HUES48 (cell line): ENCODE measurements at regions not wholly inside any gene's neighbourhood (a gene's known extent, or its start where the extent isn't known, plus 50 kb on each side); places are given as distances from the start of the nearest gene placed in this dataset.

Experiments
- H3K27ac ChIP-seq: one replicate; pipeline ENCODE4 v1.7.0; 2013; ENCODE audit warnings: low read depth, low read length, inconsistent platforms
- H3K27me3 ChIP-seq: 2 replicates; pipeline ENCODE4 v1.6.1; 2013; ENCODE audit warnings: mild to moderate bottlenecking, low read length; ENCODE audit not compliant: control insufficient read depth, insufficient read depth
- H3K36me3 ChIP-seq: 2 replicates; pipeline ENCODE4 v1.6.1; 2013; ENCODE audit warnings: low read length; ENCODE audit not compliant: control insufficient read depth, insufficient read depth
- H3K4me1 ChIP-seq: 2 replicates; pipeline ENCODE4 v1.6.1; 2013; ENCODE audit warnings: mild to moderate bottlenecking, low read length; ENCODE audit not compliant: control insufficient read depth, insufficient read depth
- H3K4me3 ChIP-seq: 2 replicates; pipeline ENCODE4 v1.5.1; 2013; ENCODE audit warnings: mild to moderate bottlenecking, low read depth, low read length
- H3K9ac ChIP-seq: 2 replicates; pipeline ENCODE4 v1.6.1; 2013; ENCODE audit warnings: mild to moderate bottlenecking, low read depth, low read length, moderate library complexity
- H3K9me3 ChIP-seq: 2 replicates; pipeline ENCODE4 v1.6.1; 2013; ENCODE audit warnings: low read length; ENCODE audit not compliant: control insufficient read depth, insufficient read depth

DNA sequence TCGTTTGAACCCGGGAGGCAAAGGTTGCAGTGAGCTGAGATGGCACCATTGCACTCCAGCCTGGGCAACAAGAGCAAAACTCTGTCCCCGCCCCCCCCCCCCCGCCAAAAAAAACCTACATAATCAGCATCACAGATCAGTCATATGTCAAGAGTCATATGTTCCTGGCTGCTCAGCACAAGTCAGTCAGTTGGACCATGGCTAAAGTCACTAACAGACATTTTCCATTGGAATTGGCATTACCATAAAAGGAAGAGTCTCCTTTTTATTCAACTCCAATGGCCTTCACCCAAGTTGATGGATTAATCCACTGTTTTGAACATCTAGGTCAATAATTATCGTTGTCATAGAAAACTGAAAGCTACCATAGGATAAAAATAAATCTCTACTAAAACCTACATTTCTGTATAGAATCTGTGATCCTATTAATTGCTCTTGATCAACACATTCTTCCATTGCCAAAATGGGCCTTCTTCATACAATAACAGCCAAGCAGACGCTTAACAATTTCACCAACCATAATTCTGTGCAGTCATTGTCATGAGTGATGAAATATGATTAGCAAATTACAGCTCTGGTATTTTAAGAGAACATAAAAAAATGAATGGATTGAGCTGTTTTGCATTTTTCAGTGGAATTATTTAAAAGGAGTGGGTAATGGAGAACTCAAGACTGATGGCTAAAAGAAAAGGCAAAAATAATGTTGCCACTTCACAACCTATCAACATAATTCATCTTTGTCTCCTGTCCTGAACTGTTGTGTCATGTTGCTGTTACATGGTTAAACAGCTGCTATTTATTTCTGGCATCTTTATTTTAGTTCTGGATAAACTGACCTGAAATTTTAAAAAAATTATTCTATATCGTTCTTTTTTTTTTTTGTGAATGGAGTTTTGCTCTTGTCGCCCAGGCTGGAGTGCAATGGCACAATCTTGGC is 555.5 kb upstream of the JARID2 start:
- Histone ChIP-seq H3K27me3 (no peaks in the 10 kb centered on the region), H3K9me3 (no peaks in the 10 kb centered on the region), H3K4me3 (no peak overlapping the region), H3K9ac (no peak overlapping the region), H3K27ac (no peak overlapping the region), H3K36me3 (no peaks in the 10 kb centered on the region), H3K4me1 (peaks cover 7% of the 10 kb centered on the region)

DNA sequence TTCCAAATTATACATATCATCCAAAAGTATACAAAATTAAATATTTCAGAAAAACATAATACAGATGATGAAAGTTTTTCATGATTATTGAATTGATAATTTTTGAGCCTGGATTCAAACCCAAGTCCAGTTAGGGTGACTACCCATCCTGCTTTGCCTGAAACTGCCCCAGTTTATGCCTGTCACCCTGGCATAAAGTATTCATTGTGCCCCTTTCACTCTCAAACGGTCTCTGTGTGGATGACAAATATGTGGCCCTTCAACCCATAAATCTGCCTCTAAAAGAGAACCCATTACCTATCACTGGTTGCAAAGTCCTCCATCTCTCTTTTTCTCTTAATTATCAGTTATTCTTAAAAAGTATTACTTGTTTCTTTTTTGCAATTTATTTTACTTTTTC is 553.7 kb upstream of the JARID2 start:
- H3K9me3 ChIP-seq: no peaks in the 10 kb centered on the region
- no peak overlapping the region for H3K9ac ChIP-seq
- no peaks in the 10 kb centered on the region for H3K36me3 ChIP-seq
- no peak overlapping the region for H3K27ac ChIP-seq
- H3K27me3 ChIP-seq: no peaks in the 10 kb centered on the region
- no peaks in the 10 kb centered on the region for H3K4me1 ChIP-seq
- no peak overlapping the region for H3K4me3 ChIP-seq

DNA sequence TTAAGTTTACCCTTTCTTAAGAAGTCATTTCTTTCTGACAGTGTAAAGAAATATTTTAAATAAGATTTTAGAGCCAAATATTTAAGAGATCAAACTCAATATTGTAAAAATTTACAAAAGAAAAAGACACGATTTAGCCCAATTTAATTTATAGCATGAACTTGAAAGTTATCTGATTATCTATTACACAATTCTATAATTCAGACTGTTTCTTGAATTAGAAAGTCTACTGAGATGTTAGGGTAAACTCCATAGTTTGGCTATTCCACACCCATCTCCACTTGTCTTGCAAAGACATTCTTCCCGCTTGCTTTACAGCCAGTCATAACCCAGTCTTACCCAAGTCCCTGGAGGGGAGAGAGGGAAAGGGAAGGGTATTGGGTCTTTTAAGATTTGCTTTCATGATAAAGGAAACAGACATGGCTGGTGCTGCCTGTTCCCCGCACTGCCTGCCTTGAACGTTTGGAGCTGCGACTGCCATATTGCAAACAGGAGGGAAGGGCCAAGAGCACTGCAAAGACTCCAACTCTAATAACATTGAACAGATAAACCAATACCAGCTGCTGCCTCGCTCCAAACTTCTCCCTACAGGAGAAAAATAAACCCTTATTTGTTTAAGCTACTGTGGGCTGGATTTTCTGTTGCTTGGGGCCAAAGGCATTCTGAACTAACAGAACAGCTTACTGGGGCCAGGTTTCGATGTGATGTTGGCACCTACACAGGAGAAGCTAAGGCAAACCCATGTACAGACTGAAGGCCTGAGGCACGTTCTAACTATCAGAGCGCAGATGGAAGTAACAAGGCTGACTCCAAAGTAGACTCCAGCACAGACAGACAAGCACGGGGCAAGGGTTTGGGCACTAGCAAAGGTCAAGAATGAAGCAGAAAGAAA is 552.3 kb upstream of the JARID2 start:
- H3K9me3 ChIP-seq: no peaks in the 10 kb centered on the region
- no peaks in the 10 kb centered on the region for H3K36me3 ChIP-seq
- no peak overlapping the region for H3K27ac ChIP-seq
- no peak overlapping the region for H3K9ac ChIP-seq
- no peaks in the 10 kb centered on the region for H3K27me3 ChIP-seq
- no peak overlapping the region for H3K4me3 ChIP-seq
- no peaks in the 10 kb centered on the region for H3K4me1 ChIP-seq

DNA sequence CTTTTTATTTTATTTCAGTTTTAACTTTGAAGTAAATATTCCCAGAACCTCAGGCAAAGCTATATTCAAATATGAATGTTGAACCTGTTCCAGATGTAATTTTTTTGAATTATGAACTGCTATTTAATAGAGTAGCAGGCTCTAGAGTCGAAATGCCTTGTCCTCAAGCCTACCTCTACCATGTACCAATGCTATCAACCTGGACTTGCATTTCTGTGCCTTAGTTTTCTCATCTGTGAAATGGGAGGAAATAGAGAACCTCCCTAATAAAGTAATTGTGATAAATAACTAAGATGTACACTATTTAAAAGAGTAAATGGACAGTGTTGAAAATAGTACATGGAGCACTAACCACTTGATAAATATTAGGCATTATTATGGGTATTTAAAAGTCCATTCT is 551.6 kb upstream of the JARID2 start:
- H3K36me3 ChIP-seq: no peaks in the 10 kb centered on the region
- no peaks in the 10 kb centered on the region for H3K4me1 ChIP-seq
- no peak overlapping the region for H3K27ac ChIP-seq
- no peak overlapping the region for H3K4me3 ChIP-seq
- no peaks in the 10 kb centered on the region for H3K9me3 ChIP-seq
- no peaks in the 10 kb centered on the region for H3K27me3 ChIP-seq
- H3K9ac ChIP-seq: no peak overlapping the region

DNA sequence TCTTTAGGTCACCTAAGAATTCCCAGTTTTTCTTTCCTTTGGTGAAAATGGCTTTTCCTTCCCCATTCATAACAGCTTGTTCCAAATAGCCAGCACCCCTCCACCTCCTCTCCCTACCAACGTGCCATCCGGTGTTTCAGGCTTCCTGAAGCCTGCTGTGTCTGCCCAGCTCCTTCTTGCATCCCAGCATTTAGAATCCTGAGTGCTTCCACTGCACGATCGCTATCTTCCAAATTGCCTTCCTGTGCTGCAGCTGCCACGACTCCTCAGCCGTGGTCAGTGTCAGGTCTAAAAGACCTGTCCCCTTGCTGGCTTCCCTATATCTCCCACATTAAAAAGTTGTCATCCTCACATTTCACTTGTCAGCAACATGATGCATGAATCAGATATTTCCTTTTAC is 550.3 kb upstream of the JARID2 start:
- no peaks in the 10 kb centered on the region for H3K36me3 ChIP-seq
- H3K4me3 ChIP-seq: no peak overlapping the region
- no peak overlapping the region for H3K9ac ChIP-seq
- no peaks in the 10 kb centered on the region for H3K4me1 ChIP-seq
- H3K9me3 ChIP-seq: no peaks in the 10 kb centered on the region
- no peak overlapping the region for H3K27ac ChIP-seq
- no peaks in the 10 kb centered on the region for H3K27me3 ChIP-seq

DNA sequence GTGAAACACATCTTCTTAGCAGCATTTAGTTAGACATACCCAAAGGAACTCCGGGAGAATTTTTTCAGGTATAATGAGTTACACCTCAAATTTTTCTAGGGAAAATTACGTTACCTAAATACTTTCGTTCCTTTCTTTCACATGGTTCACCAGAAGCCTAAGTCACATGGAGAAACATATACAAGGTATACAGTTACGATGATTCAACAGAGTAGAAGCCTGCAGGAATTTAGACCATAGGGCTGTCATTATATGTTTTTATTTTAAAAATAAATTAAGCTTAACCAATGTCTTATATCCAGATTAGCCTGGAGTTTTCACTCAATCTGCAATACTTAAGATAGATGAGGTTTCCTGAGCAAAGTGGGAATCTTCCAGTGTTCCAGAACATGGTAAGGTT is 549.5 kb upstream of the JARID2 start:
- Histone ChIP-seq H3K9me3 (no peaks in the 10 kb centered on the region), H3K27me3 (no peaks in the 10 kb centered on the region), H3K9ac (no peak overlapping the region), H3K4me3 (no peak overlapping the region), H3K36me3 (no peaks in the 10 kb centered on the region), H3K27ac (no peak overlapping the region), H3K4me1 (no peaks in the 10 kb centered on the region)

DNA sequence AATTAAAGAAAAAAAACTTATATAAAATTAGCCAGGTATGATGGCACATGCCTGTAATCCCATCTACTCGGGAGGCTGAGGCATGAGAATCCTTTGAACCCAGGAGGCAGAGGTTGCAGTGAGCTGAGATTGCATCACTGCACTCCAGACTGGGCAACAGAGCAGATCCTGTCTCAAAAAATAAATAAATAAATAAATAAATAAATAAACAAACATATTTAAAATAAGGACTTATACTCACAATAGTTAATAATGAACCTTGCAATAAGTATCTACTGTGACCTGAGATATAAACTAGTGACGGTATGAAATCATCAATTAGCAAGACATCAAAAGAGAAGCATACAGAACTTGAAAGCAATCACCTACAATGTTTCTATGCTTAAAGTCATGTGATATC is 548.4 kb upstream of the JARID2 start:
- Histone ChIP-seq H3K9ac (no peak overlapping the region), H3K27ac (no peak overlapping the region), H3K36me3 (no peaks in the 10 kb centered on the region), H3K9me3 (no peaks in the 10 kb centered on the region), H3K27me3 (no peaks in the 10 kb centered on the region), H3K4me1 (no peaks in the 10 kb centered on the region), H3K4me3 (no peak overlapping the region)

DNA sequence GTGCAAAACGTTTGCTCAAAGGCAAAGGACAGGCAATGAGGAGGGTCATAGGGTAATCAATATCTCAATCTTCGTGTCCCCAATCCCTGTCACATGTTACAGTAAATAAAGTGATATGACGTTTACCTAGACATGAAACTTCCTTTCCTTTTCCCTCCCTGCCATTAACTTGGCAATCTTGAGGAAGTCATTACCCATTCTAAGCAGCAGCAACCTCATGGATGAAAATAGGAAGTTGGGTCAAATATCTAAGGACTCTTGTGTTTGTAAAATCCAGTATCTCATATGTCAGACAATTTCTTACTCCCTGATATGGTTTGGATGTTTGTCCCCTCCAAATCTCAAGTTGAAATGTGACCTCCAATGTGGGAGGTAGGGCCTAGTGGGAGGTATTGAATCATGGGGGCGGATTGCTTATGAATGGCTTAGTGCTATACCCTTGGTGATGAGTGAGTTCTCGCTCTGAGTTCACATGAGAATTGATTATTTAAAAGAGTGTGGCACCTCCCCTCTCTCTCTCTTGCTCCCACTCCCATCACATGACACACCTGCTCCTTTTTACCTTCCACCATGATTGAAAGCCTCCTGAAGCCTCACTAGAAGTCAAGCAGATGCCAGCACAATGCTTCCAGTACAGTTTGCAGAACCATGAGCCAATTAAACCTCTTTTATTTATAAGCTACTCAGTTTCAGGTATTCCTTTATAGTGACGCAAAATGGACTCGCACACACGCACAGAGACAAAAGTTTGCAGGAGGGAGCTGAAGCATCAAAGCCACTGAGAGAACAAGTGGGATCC is 545.9 kb upstream of the JARID2 start:
- no peaks in the 10 kb centered on the region for H3K36me3 ChIP-seq
- H3K9ac ChIP-seq: no peak overlapping the region
- H3K27ac ChIP-seq: no peak overlapping the region
- H3K9me3 ChIP-seq: no peaks in the 10 kb centered on the region
- no peaks in the 10 kb centered on the region for H3K4me1 ChIP-seq
- H3K27me3 ChIP-seq: no peaks in the 10 kb centered on the region
- no peak overlapping the region for H3K4me3 ChIP-seq

DNA sequence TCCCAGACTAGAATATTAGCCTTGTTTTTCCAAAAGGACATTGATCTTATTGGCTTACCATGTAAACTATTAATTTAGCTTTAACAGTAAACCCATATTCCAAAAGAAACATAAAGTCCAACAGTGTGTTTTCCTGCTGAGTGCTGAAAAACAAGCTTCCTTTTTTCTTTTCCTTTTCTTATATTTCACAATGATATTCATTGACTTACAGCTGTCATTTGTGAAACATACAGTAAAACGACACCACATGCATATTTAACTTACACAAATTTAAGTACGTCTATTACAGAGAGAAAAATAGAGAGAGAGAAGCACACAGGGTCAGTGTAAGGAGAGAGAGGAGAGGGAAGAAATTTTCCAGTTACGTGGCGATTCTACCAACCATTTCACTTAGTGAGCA is 543.9 kb upstream of the JARID2 start:
- Histone ChIP-seq H3K9me3 (no peaks in the 10 kb centered on the region), H3K36me3 (no peaks in the 10 kb centered on the region), H3K4me3 (no peak overlapping the region), H3K9ac (no peak overlapping the region), H3K27me3 (no peaks in the 10 kb centered on the region), H3K27ac (no peak overlapping the region), H3K4me1 (no peaks in the 10 kb centered on the region)

DNA sequence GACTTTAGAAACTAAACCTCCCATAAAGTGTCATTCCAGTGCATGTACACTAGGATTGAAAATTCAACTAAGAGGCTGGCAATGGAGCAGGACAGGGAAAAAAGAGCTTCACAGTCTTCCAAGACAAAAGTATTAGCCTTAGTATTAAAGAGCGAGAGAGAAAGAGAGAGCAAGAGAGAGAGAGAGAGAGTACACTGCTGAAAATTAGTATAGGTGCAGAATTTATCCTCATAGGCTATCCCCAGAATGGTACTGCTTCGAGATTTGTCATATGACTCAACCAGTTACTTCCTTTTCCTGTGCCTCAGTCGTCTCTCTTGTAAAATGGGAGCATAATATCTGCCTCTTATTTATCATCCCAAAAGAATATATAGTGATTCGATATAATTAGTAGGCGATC is 543.2 kb upstream of the JARID2 start:
- H3K4me1 ChIP-seq: no peaks in the 10 kb centered on the region
- no peak overlapping the region for H3K4me3 ChIP-seq
- no peaks in the 10 kb centered on the region for H3K27me3 ChIP-seq
- H3K9me3 ChIP-seq: no peaks in the 10 kb centered on the region
- H3K27ac ChIP-seq: no peak overlapping the region
- H3K9ac ChIP-seq: no peak overlapping the region
- no peaks in the 10 kb centered on the region for H3K36me3 ChIP-seq
